ENCODE measurements at regions not wholly inside any gene's neighbourhood (a gene's known extent, or its start where the extent isn't known, plus 50 kb on each side); places are given as distances from the start of the nearest gene placed in this dataset.

- WGBS (ENCODE audit: insufficient coverage, low coverage, low lambda C conversion rate, missing lambda C conversion rate), result 84% methylated on average over 5 of the region's 5 CpGs
- no peaks in the 10 kb centered on the region for H3K27me3 ChIP-seq
- H3K4me1 ChIP-seq, result no peaks in the 10 kb centered on the region
- DNase-seq (no peak), ATAC-seq (no peak)
- no peaks in the 10 kb centered on the region for H3K9me3 ChIP-seq
- H3K27ac ChIP-seq, result no peak overlapping the region
- TF ChIP-seq CTCF (IDR thresholded peaks at IDR 0.05) (no peak), POLR2A (IDR thresholded peaks at IDR 0.05) (no peak)
- intact Hi-C loops (cut with DNase I), result no loop called here
- H3K4me3 ChIP-seq, result no peak overlapping the region
- H3K36me3 ChIP-seq, result no peaks in the 10 kb centered on the region
These were observed 117.5 kb upstream of the VPREB1 start for GRCh38 chr22:22127100-22127499.

GRCh38 chr22:22125579-22126468, 118.8 kb upstream of the VPREB1 start:
- DNase-seq (no peak), ATAC-seq (peak in 1 of 4 donors; percentile 25)
- Histone ChIP-seq H3K27ac (no peak overlapping the region), H3K9me3 (no peaks in the 10 kb centered on the region), H3K4me3 (no peak overlapping the region), H3K4me1 (no peaks in the 10 kb centered on the region), H3K36me3 (no peaks in the 10 kb centered on the region), H3K27me3 (no peaks in the 10 kb centered on the region)
- no peak for TF ChIP-seq CTCF (IDR thresholded peaks at IDR 0.05)
- no peak for TF ChIP-seq POLR2A (IDR thresholded peaks at IDR 0.05)
- intact Hi-C loops (cut with DNase I), result no loop called here
- WGBS (ENCODE audit: insufficient coverage, low coverage, low lambda C conversion rate, missing lambda C conversion rate), result 34% methylated on average over 2 of the region's 24 CpGs

- WGBS (ENCODE audit: insufficient coverage, low coverage, low lambda C conversion rate, missing lambda C conversion rate), result 75% methylated on average over 11 of the region's 19 CpGs
- no peak for ATAC-seq
- TF ChIP-seq CTCF (IDR thresholded peaks at IDR 0.05) (no peak), POLR2A (IDR thresholded peaks at IDR 0.05) (no peak)
These were observed 119.5 kb upstream of the VPREB1 start for GRCh38 chr22:22125028-22125578.

GRCh38 chr22:22124374-22124773, 120.2 kb upstream of the VPREB1 start:
- no peaks in the 10 kb centered on the region for H3K27me3 ChIP-seq
- no peak overlapping the region for H3K27ac ChIP-seq
- intact Hi-C loops (cut with DNase I), result no loop called here
- TF ChIP-seq POLR2A (IDR thresholded peaks at IDR 0.05), result no peak
- H3K36me3 ChIP-seq, result no peaks in the 10 kb centered on the region
- H3K4me3 ChIP-seq, result no peak overlapping the region
- WGBS (ENCODE audit: insufficient coverage, low coverage, low lambda C conversion rate, missing lambda C conversion rate), result 77% methylated on average over 6 of the region's 12 CpGs
- ATAC-seq (peak in 1 of 4 donors; percentile 16), DNase-seq (no peak)
- H3K4me1 ChIP-seq, result no peaks in the 10 kb centered on the region
- no peaks in the 10 kb centered on the region for H3K9me3 ChIP-seq

More at GRCh38 chr22:22125028-22125578, 119.5 kb upstream of the VPREB1 start:
- intact Hi-C loops (cut with DNase I), result no loop called here
- Histone ChIP-seq H3K36me3 (no peaks in the 10 kb centered on the region), H3K4me1 (no peaks in the 10 kb centered on the region), H3K9me3 (no peaks in the 10 kb centered on the region), H3K27ac (no peak overlapping the region), H3K4me3 (no peak overlapping the region), H3K27me3 (no peaks in the 10 kb centered on the region)
- DNase-seq, result no peak

GRCh38 chr22:22123960-22124278, 120.7 kb upstream of the VPREB1 start:
- Histone ChIP-seq H3K27me3 (no peaks in the 10 kb centered on the region), H3K4me3 (no peak overlapping the region), H3K9me3 (no peaks in the 10 kb centered on the region), H3K4me1 (no peaks in the 10 kb centered on the region), H3K27ac (no peak overlapping the region), H3K36me3 (no peaks in the 10 kb centered on the region)
- no peak for TF ChIP-seq POLR2A (IDR thresholded peaks at IDR 0.05)
- no peak for TF ChIP-seq CTCF (IDR thresholded peaks at IDR 0.05)
- intact Hi-C loops (cut with DNase I), result no loop called here
- 84% methylated on average over 5 of the region's 15 CpGs for WGBS (ENCODE audit: insufficient coverage, low coverage, low lambda C conversion rate, missing lambda C conversion rate)
- no peak for DNase-seq
- ATAC-seq, result no peak

Data from right lobe of liver (tissue), 6 donors.